GM12892 (cell line): ENCODE measurements at regions not wholly inside any gene's neighbourhood (a gene's known extent, or its start where the extent isn't known, plus 50 kb on each side); places are given as distances from the start of the nearest gene placed in this dataset.

Source experiments
- POLR2A ChIP-seq: IDR thresholded peaks from 2 replicates; pipeline ENCODE4 v1.6.1; 2011; ENCODE audit warnings: low read depth, low read length, control low read depth
- POLR2AphosphoS5 ChIP-seq: IDR thresholded peaks from 2 replicates; pipeline ENCODE4 v1.6.1; 2011; ENCODE audit warnings: low read depth, low read length, control low read depth
- TAF1 ChIP-seq: IDR thresholded peaks from 2 replicates; pipeline ENCODE4 v1.6.1; 2011; ENCODE audit warnings: low read depth, mild to moderate bottlenecking, control low read depth, low read length, borderline replicate concordance

- no peak for TF ChIP-seq POLR2A
- TF ChIP-seq TAF1 = no peak
- TF ChIP-seq POLR2AphosphoS5 = no peak
Observed at GRCh38 chr6:163691049-163691448, 276.5 kb downstream of the QKI start.
